HT1080 (cell line): ENCODE measurements at regions not wholly inside any gene's neighbourhood (a gene's known extent, or its start where the extent isn't known, plus 50 kb on each side); places are given as distances from the start of the nearest gene placed in this dataset.

Experiments used
- DNase-seq: peaks from one replicate; pipeline ENCODE4 v3.0.0-alpha.2; 2015; ENCODE audit warnings: low read depth

- peak; percentile 80 for DNase-seq
Measured at GRCh38 chr2:5914811-5915611, 222.8 kb downstream of the SOX11 start.

GRCh38 chr2:5915881-5916310 lies 223.7 kb downstream of the SOX11 start:
- peak; percentile 13 for DNase-seq

- DNase-seq: no peak
Measured at GRCh38 chr2:5921081-5921642, 229.0 kb downstream of the SOX11 start.

GRCh38 chr2:5923957-5924945 lies 232.1 kb downstream of the SOX11 start:
- no peak for DNase-seq

- DNase-seq: no peak
Measured at GRCh38 chr2:5925604-5926003, 233.4 kb downstream of the SOX11 start.

GRCh38 chr2:5926871-5927512 lies 234.8 kb downstream of the SOX11 start:
- no peak for DNase-seq

- no peak for DNase-seq
Measured at GRCh38 chr2:5932556-5933469, 240.6 kb downstream of the SOX11 start.

GRCh38 chr2:5933669-5934068 lies 241.5 kb downstream of the SOX11 start:
- no peak for DNase-seq

- DNase-seq: no peak
Measured at GRCh38 chr2:5937321-5937720, 245.1 kb downstream of the SOX11 start.

GRCh38 chr2:5937851-5938565 lies 245.8 kb downstream of the SOX11 start:
- DNase-seq: no peak

- DNase-seq: no peak
Measured at GRCh38 chr2:5938566-5938896, 246.3 kb downstream of the SOX11 start.

GRCh38 chr2:5939553-5939952 lies 247.4 kb downstream of the SOX11 start:
- no peak for DNase-seq

GRCh38 chr2:5940596-5941535 lies 248.7 kb downstream of the SOX11 start:
- DNase-seq: no peak

GRCh38 chr2:5942204-5942603 lies 250.0 kb downstream of the SOX11 start:
- no peak for DNase-seq

GRCh38 chr2:5945742-5946141 lies 253.6 kb downstream of the SOX11 start:
- DNase-seq: no peak

- DNase-seq: no peak
Measured at GRCh38 chr2:5946225-5947115, 254.3 kb downstream of the SOX11 start.

- DNase-seq: no peak
Measured at GRCh38 chr2:5950736-5951135, 258.6 kb downstream of the SOX11 start.

- peak; percentile 8 for DNase-seq
Measured at GRCh38 chr2:5951471-5951870, 259.3 kb downstream of the SOX11 start.
